Activated T-helper 9 cell treated with anti-CD3 and anti-CD28 coated beads, Interleukin-2, amount 50 U/mL, for 16 hours (primary cell): ENCODE measurements at regions not wholly inside any gene's neighbourhood (a gene's known extent, or its start where the extent isn't known, plus 50 kb on each side); places are given as distances from the start of the nearest gene placed in this dataset.
"Not testable (repeated sequence)": the region's sequence is repeated elsewhere in the genome, so short reads cannot be mapped to it uniquely, and the experiment has no call there.

Experiments
- DNase-seq: peaks from one replicate; pipeline ENCODE4 v3.0.0-alpha.2; 2020; ENCODE audit warnings: low read depth

DNA sequence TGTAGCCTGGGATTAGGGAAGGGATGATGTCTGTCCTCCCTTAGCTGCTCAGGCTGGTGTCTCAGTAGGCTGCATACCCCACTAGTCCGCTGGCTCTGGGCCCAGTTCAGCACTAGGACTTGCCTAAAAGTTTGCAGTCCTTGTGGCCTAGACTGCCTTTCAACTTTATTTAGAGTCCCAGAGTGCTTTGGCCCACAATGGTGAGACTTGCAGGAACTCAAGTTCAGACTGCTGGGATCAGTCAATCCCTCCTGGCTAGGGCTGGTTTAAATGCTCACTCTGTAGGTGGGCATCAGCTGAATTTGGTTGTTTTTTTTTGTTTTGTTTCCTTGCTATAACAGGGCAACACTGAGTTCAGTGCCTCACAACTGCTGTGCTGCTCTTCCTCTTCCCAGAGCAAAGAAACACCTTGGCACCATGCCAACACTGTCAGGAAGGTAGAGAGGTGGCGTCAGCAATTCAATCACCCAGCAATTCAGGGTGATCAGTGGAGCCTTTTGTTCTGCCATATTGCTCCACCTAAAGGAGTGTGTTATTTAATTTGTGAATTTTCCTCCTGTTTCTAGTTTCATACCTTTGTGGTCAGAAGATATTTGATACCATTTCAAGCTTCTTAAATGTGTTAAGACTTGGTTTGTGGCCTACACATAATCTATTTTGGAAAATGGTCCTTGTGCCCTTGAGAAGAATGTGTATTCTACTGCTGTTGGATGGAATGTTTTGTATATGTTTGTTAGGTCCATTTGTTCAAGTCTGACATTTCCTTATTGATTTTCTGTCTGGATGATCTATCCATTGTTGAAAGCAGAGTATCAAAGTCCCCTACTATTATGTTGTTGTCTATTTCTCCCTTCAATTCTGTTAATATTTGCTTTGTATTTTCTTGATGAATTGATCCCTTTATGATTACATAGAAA lies 284.0 kb upstream of the PMFBP1 start:
- DNase-seq: no peak

GRCh38 chr16:72453856-72454255 lies 281.9 kb upstream of the PMFBP1 start:
- not testable (repeated sequence) for DNase-seq

- no peak for DNase-seq
Measured at GRCh38 chr16:72444696-72445095, 272.7 kb upstream of the PMFBP1 start.

DNA sequence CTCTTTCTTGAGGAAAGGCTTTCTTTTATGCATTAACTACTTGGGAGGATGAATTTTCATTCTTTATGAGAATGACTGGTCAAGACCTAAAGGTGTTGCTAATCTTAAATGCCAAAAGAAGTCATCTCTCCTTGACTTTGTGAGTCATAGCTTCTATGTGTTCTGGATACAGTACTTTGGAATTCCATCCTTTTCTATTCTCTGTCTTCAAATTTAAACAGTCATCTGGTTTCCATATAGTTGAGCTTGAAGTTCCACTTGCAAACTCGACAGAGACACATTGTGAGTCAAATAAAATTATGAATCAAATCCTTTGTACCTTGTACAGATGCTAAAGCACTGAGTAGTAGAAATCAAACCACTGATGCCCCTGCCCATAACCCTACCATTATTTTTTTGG lies 271.9 kb upstream of the PMFBP1 start:
- no peak for DNase-seq

DNA sequence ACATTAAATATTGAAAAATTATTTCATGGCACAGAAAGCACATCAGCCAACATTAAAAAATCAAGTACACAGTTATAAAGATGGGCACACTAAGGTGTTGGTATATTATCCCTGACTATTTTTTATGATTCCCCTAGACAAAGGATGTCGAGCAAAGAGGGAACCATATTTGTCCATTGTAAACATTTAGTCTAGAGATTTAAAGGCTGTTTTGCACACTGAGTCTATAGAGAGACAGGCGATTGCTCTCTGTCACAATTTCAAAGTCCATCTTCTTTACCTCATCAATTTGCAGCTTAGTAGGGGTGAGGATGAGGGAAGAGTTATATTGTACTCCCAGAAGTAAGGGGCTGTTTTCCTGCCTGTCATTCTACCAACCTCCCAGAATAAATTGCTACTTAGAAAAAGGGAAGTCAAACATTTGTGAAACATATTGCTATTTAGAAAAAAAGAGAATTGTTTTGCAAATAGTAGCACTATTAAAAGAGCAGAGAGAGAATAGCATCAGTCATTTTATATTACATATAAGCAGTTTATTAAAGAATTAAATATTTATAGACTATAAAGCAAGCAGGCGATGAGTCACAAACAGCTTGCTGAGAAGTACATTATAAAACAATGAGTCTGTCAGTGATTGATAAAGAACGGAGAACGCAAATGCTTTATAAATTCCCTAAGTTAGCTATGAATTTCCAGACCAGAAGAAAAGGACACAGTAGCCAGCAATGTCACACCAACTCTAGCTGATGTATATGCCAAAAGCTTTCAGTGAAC lies 270.6 kb upstream of the PMFBP1 start:
- DNase-seq: no peak

GRCh38 chr16:72437891-72438290 lies 265.9 kb upstream of the PMFBP1 start:
- DNase-seq: no peak

DNA sequence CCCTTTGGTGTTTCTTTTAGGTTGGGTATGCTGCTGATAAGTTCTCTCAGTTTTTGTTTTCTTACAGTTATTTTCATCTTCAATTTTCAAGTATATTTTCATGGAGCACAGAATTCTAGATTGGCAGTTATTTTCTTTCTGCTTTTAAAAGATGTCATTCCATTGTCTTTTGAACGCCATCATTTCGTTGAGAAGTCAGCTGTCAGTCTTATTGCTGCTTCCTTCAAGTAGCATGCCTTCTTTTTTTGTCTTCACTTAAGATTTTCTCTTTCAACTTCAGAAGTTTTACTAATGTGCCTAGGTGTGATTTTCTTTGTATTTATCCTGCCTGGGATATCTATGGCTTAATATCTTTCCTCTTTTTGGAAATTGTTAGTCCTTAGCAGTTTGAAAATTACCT lies 262.2 kb upstream of the PMFBP1 start:
- no peak for DNase-seq

- no peak for DNase-seq
Measured at GRCh38 chr16:72430121-72430520, 258.2 kb upstream of the PMFBP1 start.

- no peak for DNase-seq
Measured at GRCh38 chr16:72429671-72430081, 257.7 kb upstream of the PMFBP1 start.

GRCh38 chr16:72428681-72429376 lies 256.9 kb upstream of the PMFBP1 start:
- no peak for DNase-seq

DNA sequence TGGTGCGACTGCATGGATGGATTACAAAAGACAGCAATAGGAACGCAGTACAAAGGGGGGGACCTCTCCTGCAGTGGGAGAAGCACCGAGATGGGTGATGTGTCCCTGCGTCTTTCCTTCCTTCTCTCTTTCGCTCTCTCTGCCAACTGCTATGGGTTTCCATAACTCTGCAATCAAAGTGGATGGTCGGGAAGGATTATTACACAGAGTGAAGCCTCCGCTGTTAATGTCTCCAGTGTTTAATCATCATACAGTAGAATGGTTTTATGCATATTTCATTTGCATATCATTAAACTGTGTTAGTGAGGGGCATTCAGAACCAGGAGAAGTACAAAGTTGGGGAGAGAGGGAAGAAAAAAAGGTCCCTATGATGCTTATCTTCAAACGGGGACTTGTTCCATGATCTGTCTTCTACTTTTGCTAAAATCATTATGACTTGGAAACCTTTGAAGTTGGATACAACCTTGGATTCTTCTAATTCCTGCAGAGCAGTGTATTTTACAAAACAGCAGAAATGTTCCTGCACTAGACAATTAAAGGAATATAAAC lies 255.9 kb upstream of the PMFBP1 start:
- DNase-seq: no peak

GRCh38 chr16:72427051-72427782 lies 255.3 kb upstream of the PMFBP1 start:
- no peak for DNase-seq

DNA sequence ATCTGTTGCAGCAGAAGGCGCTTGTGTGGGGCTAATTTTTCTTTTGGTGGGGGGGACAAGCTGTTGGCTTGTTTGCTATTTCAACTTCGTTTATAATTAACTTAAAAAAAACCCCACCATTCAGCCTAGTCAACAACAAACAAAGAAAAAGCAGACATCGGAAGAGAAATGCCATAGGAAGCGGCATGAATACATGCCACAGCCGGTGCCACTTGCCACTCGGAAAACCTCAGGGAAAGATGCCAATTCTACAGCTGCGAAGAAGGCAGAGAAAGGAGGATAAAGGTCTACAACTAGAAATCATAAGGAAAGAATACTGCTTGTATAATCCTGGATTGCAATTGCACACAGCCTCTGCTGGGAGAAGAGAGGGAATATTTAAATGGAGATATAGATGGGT lies 254.4 kb upstream of the PMFBP1 start:
- DNase-seq: no peak

DNA sequence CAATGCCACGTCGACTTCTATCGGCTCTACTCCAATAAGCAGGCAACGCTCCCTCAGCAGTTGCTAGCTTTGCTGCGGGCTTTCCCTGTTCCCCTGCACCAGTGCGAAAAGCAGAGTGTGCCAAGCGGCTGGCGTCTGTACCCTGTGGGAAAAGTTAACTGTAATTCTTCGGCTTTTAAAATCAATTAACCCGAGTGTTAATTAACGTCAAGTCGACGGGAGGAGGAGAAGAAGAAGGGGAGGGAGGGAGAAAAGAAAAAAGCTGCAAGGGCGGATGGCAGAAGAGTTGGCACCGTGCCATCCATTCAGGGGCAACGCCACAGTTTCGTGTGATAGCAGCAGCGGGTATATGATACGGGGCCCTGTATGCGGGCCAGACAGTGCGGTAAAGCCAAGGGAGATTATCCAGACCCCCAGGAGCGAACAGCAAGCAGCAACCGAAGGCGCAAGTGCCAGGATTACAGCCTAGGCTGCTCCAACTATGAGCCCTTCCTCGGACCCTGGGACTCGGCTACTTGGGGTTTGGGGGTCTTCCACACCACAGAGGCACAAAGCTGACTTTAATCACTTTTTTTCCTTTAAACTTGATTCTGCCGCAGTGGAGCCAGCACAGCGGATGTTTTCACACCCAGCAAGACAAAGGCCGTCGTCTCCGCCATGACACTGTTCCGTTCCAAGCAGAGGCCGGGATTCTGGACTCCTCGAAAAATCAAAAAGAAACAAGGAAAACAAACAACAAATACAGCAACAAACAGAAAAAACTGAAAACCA lies 253.8 kb upstream of the PMFBP1 start:
- DNase-seq: no peak

- DNase-seq: no peak
Measured at GRCh38 chr16:72424757-72425156, 252.8 kb upstream of the PMFBP1 start.

- DNase-seq: no peak
Measured at GRCh38 chr16:72422308-72422897, 250.4 kb upstream of the PMFBP1 start.

DNA sequence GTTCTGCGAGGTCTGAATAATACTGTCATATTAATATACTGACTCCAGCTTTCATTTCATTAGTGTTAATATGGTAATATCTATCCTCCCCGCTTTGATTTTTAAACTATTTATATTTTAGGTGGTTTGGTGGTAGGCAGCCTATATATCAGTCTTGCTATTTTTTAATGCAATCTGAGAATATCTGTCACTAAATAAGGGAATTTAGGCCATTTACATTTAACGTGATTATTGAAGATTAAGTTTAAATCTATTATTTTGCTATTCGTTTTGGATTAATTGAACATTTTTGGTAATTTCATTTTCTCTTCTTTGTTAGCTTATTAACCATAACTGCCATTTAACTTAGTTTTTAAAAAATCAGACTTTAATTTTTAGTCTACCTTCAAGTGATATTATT lies 247.7 kb upstream of the PMFBP1 start:
- no peak for DNase-seq

DNA sequence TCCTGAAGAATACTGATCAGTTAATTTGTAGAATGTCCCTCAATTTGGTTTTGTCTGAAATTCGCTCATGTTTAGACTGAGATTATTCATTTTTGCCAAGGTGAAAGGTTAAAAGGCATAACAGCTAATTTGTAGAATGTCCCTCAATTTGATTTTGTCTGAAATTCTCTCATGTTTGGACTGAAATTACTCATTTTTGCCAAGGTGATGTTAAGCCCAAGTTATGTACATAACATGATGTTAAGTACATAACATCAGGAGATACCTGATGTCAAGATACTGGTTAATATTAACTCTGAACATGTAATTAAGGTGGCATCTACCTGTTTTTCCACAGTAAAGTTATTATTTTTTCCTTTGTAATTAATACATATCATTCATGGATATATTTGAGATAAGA lies 243.4 kb upstream of the PMFBP1 start:
- no peak for DNase-seq

GRCh38 chr16:72410492-72410891 lies 238.5 kb upstream of the PMFBP1 start:
- no peak for DNase-seq

DNA sequence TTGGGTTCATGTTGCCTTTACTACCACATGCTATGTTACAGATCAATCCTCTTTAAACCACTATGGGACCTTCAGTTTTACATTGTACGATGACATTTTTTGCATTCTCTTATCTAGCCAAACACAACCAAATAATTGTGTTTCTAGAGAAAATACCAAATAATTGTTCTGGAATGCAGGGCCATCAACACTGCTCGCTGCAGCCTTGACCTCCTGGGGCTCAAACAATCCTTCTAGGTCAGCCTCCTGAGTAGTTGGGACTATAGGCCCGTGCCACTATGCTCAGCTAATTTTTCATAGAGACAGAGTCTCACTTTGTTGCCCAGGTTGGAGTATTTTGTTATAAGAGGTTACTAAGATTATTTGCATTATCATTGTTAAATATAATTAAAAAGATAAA lies 237.5 kb upstream of the PMFBP1 start:
- no peak for DNase-seq
